Activated CD4-positive, alpha-beta memory T cell treated with anti-CD3 and anti-CD28 coated beads for 36 hours (primary cell): ENCODE measurements at regions not wholly inside any gene's neighbourhood (a gene's known extent, or its start where the extent isn't known, plus 50 kb on each side); places are given as distances from the start of the nearest gene placed in this dataset. TPM values are rescaled to one million over a fixed set of nuclear protein-coding genes. Genes with fewer than 3 reads are reported as not detected.

Experiments used
- microRNA-seq: library from miRNA; unstranded; fragments of <30 nt; microRNA quantifications from one replicate; pipeline ENCODE4 v1.2.0, GENCODE V29; 2022; ENCODE audit warnings: borderline number of aligned reads, borderline microRNAs expressed, borderline replicate concordance

Small RNA genes in the stretch of these regions (microRNA-seq; reads per million reads assigned to microRNA genes)
- gene MIR6760: not detected
